CD8-positive, alpha-beta memory T cell (primary cell): ENCODE measurements at regions not wholly inside any gene's neighbourhood (a gene's known extent, or its start where the extent isn't known, plus 50 kb on each side); places are given as distances from the start of the nearest gene placed in this dataset.

Experiments used
- CTCF ChIA-PET: fragments of 350-600 bp; sonication (Branson Sonifier 250); formaldehyde crosslinking; loops from one replicate; lab custom pipeline; 2021; ENCODE audit warnings: antibody characterized with exemption; lab: Charles Lee
- POLR2A ChIA-PET: fragments of 350-600 bp; sonication (Branson Sonifier 250); formaldehyde crosslinking; loops from one replicate; lab custom pipeline; 2021; ENCODE audit warnings: antibody characterized with exemption; lab: Charles Lee
- DNase-seq, 5 donors: peaks; one replicate each; pipeline versions ENCODE4 v3.0.0 to v3.0.0-alpha.2; 2020 to 2022; ENCODE audit warnings: mixed read lengths in 1 of 5
- H3K27ac ChIP-seq: one replicate; pipeline ENCODE4 v1.7.0; 2013; ENCODE audit warnings: low read depth, mild to moderate bottlenecking, low read length, moderate library complexity
- H3K27me3 ChIP-seq: 2 replicates; pipeline ENCODE4 v1.7.0; 2013; ENCODE audit warnings: low read length, mild to moderate bottlenecking; ENCODE audit not compliant: insufficient read depth, poor library complexity, severe bottlenecking
- H3K36me3 ChIP-seq: 2 replicates; pipeline ENCODE4 v1.7.0; 2013; ENCODE audit warnings: mild to moderate bottlenecking, low read length, moderate library complexity; ENCODE audit not compliant: insufficient read depth
- H3K4me1 ChIP-seq: 2 replicates; pipeline ENCODE4 v1.7.0; 2013; ENCODE audit warnings: mild to moderate bottlenecking, low read length, moderate library complexity; ENCODE audit not compliant: insufficient read depth
- H3K4me3 ChIP-seq: 2 replicates; pipeline ENCODE4 v1.7.0; 2013; ENCODE audit warnings: mild to moderate bottlenecking, low read length
- H3K9me3 ChIP-seq: 2 replicates; pipeline ENCODE4 v1.7.0; 2013; ENCODE audit warnings: mild to moderate bottlenecking, low read length
- H3K27ac Mint-ChIP-seq, 8 donors: one replicate each; pipeline ENCODE4 v1.8.0; 2020 to 2021; ENCODE audit warnings: mixed read lengths in 8 of 8, mild to moderate bottlenecking in 6 of 8, inconsistent platforms in 3 of 8, moderate library complexity in 3 of 8
- H3K27me3 Mint-ChIP-seq, 2 donors: one replicate each; pipeline ENCODE4 v1.8.0; 2020 to 2021; ENCODE audit warnings: mixed read lengths in 2 of 2, mild to moderate bottlenecking in 1 of 2, moderate library complexity in 1 of 2
- H3K36me3 Mint-ChIP-seq, 3 donors: one replicate each; pipeline ENCODE4 v1.8.0; 2020 to 2021; ENCODE audit warnings: mixed read lengths in 3 of 3, inconsistent platforms in 1 of 3, mild to moderate bottlenecking in 1 of 3
- H3K4me1 Mint-ChIP-seq, 3 donors: one replicate each; pipeline ENCODE4 v1.8.0; 2020 to 2021; ENCODE audit warnings: mixed read lengths in 3 of 3, inconsistent platforms in 1 of 3, mild to moderate bottlenecking in 1 of 3
- H3K4me3 Mint-ChIP-seq, 7 donors: one replicate each; pipeline ENCODE4 v1.8.0; 2020 to 2021; ENCODE audit warnings: mixed read lengths in 7 of 7, mild to moderate bottlenecking in 6 of 7, moderate library complexity in 4 of 7, inconsistent platforms in 2 of 7
- H3K9me3 Mint-ChIP-seq, 5 donors: one replicate each; pipeline ENCODE4 v1.8.0; 2020 to 2022; ENCODE audit warnings: mixed read lengths in 5 of 5, mild to moderate bottlenecking in 3 of 5, moderate library complexity in 2 of 5, inconsistent platforms in 1 of 5

- H3K9me3 Mint-ChIP-seq = no peaks in the 10 kb centered on the region
- H3K36me3 ChIP-seq = no peaks in the 10 kb centered on the region
- no peaks in the 10 kb centered on the region for H3K9me3 ChIP-seq
- H3K36me3 Mint-ChIP-seq = no peaks in the 10 kb centered on the region
- H3K27ac ChIP-seq = no peak overlapping the region
- ChIA-PET CTCF (no interaction called here), POLR2A (no interaction called here)
- H3K4me3 ChIP-seq = no peak overlapping the region
- H3K27me3 ChIP-seq = no peaks in the 10 kb centered on the region
- no peaks in the 10 kb centered on the region for H3K4me1 Mint-ChIP-seq
- no peaks in the 10 kb centered on the region for H3K4me1 ChIP-seq
- no peak overlapping the region for H3K4me3 Mint-ChIP-seq
- H3K27me3 Mint-ChIP-seq = peaks cover 9 to 19% of the 10 kb centered on the region in 2 donors
- no peak for DNase-seq
- H3K27ac Mint-ChIP-seq = no peak overlapping the region
Measured at GRCh38 chr2:234724850-234725249, 227.0 kb upstream of the SH3BP4 start.

GRCh38 chr2:234723400-234723799, 226.5 kb upstream of the ARL4C start:
- peaks cover 11 to 21% of the 10 kb centered on the region in 2 donors for H3K27me3 Mint-ChIP-seq
- no peaks in the 10 kb centered on the region for H3K36me3 Mint-ChIP-seq
- no peaks in the 10 kb centered on the region for H3K27me3 ChIP-seq
- H3K4me3 ChIP-seq = no peak overlapping the region
- ChIA-PET POLR2A (no interaction called here), CTCF (no interaction called here)
- no peak for DNase-seq
- H3K4me1 ChIP-seq = no peaks in the 10 kb centered on the region
- no peaks in the 10 kb centered on the region for H3K36me3 ChIP-seq
- no peaks in the 10 kb centered on the region for H3K9me3 ChIP-seq
- H3K27ac Mint-ChIP-seq = no peak overlapping the region
- no peaks in the 10 kb centered on the region for H3K4me1 Mint-ChIP-seq
- no peak overlapping the region for H3K27ac ChIP-seq
- no peak overlapping the region for H3K4me3 Mint-ChIP-seq
- no peaks in the 10 kb centered on the region for H3K9me3 Mint-ChIP-seq

- POLR2A ChIA-PET = no interaction called here
- H3K4me1 Mint-ChIP-seq = no peaks in the 10 kb centered on the region
- no peak overlapping the region for H3K4me3 Mint-ChIP-seq
- H3K27ac Mint-ChIP-seq = no peak overlapping the region
- Histone ChIP-seq H3K9me3 (no peaks in the 10 kb centered on the region), H3K27me3 (no peaks in the 10 kb centered on the region), H3K4me1 (no peaks in the 10 kb centered on the region), H3K36me3 (no peaks in the 10 kb centered on the region), H3K4me3 (no peak overlapping the region), H3K27ac (no peak overlapping the region)
- CTCF ChIA-PET = no interaction called here
- no peaks in the 10 kb centered on the region for H3K9me3 Mint-ChIP-seq
- DNase-seq = no peak
- H3K36me3 Mint-ChIP-seq = no peaks in the 10 kb centered on the region
- H3K27me3 Mint-ChIP-seq = peaks cover 13 to 29% of the 10 kb centered on the region in 2 donors
Measured at GRCh38 chr2:234722176-234722575, 225.3 kb upstream of the ARL4C start.

- H3K4me1 ChIP-seq = no peaks in the 10 kb centered on the region
Measured at GRCh38 chr2:234719116-234719716, 222.3 kb upstream of the ARL4C start.

GRCh38 chr2:234716271-234716670, 219.4 kb upstream of the ARL4C start:
- Histone ChIP-seq H3K9me3 (no peaks in the 10 kb centered on the region), H3K36me3 (no peaks in the 10 kb centered on the region), H3K27me3 (no peaks in the 10 kb centered on the region), H3K4me3 (no peak overlapping the region), H3K27ac (no peak overlapping the region), H3K4me1 (no peaks in the 10 kb centered on the region)
- Mint-ChIP-seq H3K27ac (no peak overlapping the region), H3K4me3 (no peak overlapping the region), H3K27me3 (peaks cover 10 to 35% of the 10 kb centered on the region in 2 donors), H3K4me1 (no peaks in the 10 kb centered on the region), H3K36me3 (no peaks in the 10 kb centered on the region), H3K9me3 (no peaks in the 10 kb centered on the region)
- no peak for DNase-seq
- CTCF ChIA-PET = no interaction called here
- POLR2A ChIA-PET = no interaction called here

More at GRCh38 chr2:234719116-234719716, 222.3 kb upstream of the ARL4C start:
- no peak overlapping the region for H3K27ac ChIP-seq
- ChIA-PET POLR2A (no interaction called here), CTCF (no interaction called here)
- H3K27me3 Mint-ChIP-seq = peaks cover 13 to 22% of the 10 kb centered on the region in 2 donors
- H3K27ac Mint-ChIP-seq = no peak overlapping the region
- no peak for DNase-seq
- no peaks in the 10 kb centered on the region for H3K4me1 Mint-ChIP-seq
- H3K36me3 ChIP-seq = no peaks in the 10 kb centered on the region
- no peaks in the 10 kb centered on the region for H3K9me3 ChIP-seq
- no peak overlapping the region for H3K4me3 Mint-ChIP-seq
- H3K4me3 ChIP-seq = no peak overlapping the region
- H3K36me3 Mint-ChIP-seq = no peaks in the 10 kb centered on the region
- no peaks in the 10 kb centered on the region for H3K27me3 ChIP-seq
- no peaks in the 10 kb centered on the region for H3K9me3 Mint-ChIP-seq

- no peaks in the 10 kb centered on the region for H3K36me3 Mint-ChIP-seq
- ChIA-PET POLR2A (no interaction called here), CTCF (no interaction called here)
- no peak for DNase-seq
- Histone ChIP-seq H3K27me3 (no peaks in the 10 kb centered on the region), H3K4me1 (no peaks in the 10 kb centered on the region), H3K27ac (no peak overlapping the region), H3K36me3 (no peaks in the 10 kb centered on the region), H3K9me3 (no peaks in the 10 kb centered on the region), H3K4me3 (no peak overlapping the region)
- no peaks in the 10 kb centered on the region for H3K9me3 Mint-ChIP-seq
- H3K27ac Mint-ChIP-seq = no peak overlapping the region
- H3K4me3 Mint-ChIP-seq = no peak overlapping the region
- H3K4me1 Mint-ChIP-seq = no peaks in the 10 kb centered on the region
- H3K27me3 Mint-ChIP-seq = peaks cover 10 to 38% of the 10 kb centered on the region in 2 donors
Measured at GRCh38 chr2:234715671-234716250, 218.9 kb upstream of the ARL4C start.

GRCh38 chr2:234714711-234715110, 217.8 kb upstream of the ARL4C start:
- CTCF ChIA-PET = no interaction called here
- DNase-seq = no peak
- H3K4me1 Mint-ChIP-seq = no peaks in the 10 kb centered on the region
- H3K4me3 Mint-ChIP-seq = no peak overlapping the region
- H3K27ac Mint-ChIP-seq = no peak overlapping the region
- Histone ChIP-seq H3K4me3 (no peak overlapping the region), H3K9me3 (no peaks in the 10 kb centered on the region), H3K27ac (no peak overlapping the region), H3K27me3 (no peaks in the 10 kb centered on the region), H3K4me1 (no peaks in the 10 kb centered on the region), H3K36me3 (no peaks in the 10 kb centered on the region)
- peaks cover 9 to 39% of the 10 kb centered on the region in 2 donors for H3K27me3 Mint-ChIP-seq
- no peaks in the 10 kb centered on the region for H3K36me3 Mint-ChIP-seq
- POLR2A ChIA-PET = no interaction called here
- H3K9me3 Mint-ChIP-seq = no peaks in the 10 kb centered on the region

GRCh38 chr2:234712421-234712935, 215.6 kb upstream of the ARL4C start:
- Histone ChIP-seq H3K27me3 (peaks cover 4% of the 10 kb centered on the region), H3K27ac (no peak overlapping the region), H3K36me3 (no peaks in the 10 kb centered on the region), H3K9me3 (no peaks in the 10 kb centered on the region), H3K4me3 (no peak overlapping the region), H3K4me1 (no peaks in the 10 kb centered on the region)
- Mint-ChIP-seq H3K4me1 (no peaks in the 10 kb centered on the region), H3K27me3 (peaks cover 14 to 51% of the 10 kb centered on the region in 2 donors), H3K9me3 (no peaks in the 10 kb centered on the region), H3K36me3 (no peaks in the 10 kb centered on the region), H3K27ac (no peak overlapping the region), H3K4me3 (no peak overlapping the region)
- ChIA-PET POLR2A (no interaction called here), CTCF (no interaction called here)
- DNase-seq = no peak
